H1 (cell line): ENCODE measurements at regions not wholly inside any gene's neighbourhood (a gene's known extent, or its start where the extent isn't known, plus 50 kb on each side); places are given as distances from the start of the nearest gene placed in this dataset.

Experiments used
- BRCA1 ChIP-seq: IDR thresholded peaks from 2 replicates; pipeline ENCODE4 v1.6.1; 2012; ENCODE audit warnings: low read depth, low read length, improper control_type of control experiment
- CEBPB ChIP-seq: IDR thresholded peaks from 2 replicates; pipeline ENCODE4 v1.6.1; 2012; ENCODE audit warnings: low read depth, low read length
- CREB1 ChIP-seq: IDR thresholded peaks from 2 replicates; pipeline ENCODE4 v1.6.1; 2012; ENCODE audit warnings: inconsistent platforms
- NRF1 ChIP-seq: IDR thresholded peaks from 2 replicates; pipeline ENCODE4 v1.6.1; 2011; ENCODE audit warnings: mild to moderate bottlenecking, low read depth, low read length, improper control_type of control experiment
- POLR2A ChIP-seq, 2 experiments: IDR thresholded peaks; 1 replicate in 1 of 2; 2 replicates in 1 of 2; pipeline ENCODE4 v1.6.1; 2011; ENCODE audit warnings: low read depth in 2 of 2, low read length in 2 of 2, mild to moderate bottlenecking in 2 of 2; ENCODE audit errors: control extremely low read depth in 1 of 2
- SUZ12 ChIP-seq: fragments of 200-600 bp; sonication (generic); IDR thresholded peaks from 2 replicates; pipeline ENCODE4 v1.6.1; 2012; ENCODE audit warnings: mild to moderate bottlenecking, inconsistent platforms, low read length, moderate library complexity, mixed read lengths
- ZNF274 ChIP-seq: IDR thresholded peaks from 2 replicates; pipeline ENCODE4 v1.7.0; 2012; ENCODE audit warnings: low read length, borderline replicate concordance; ENCODE audit errors: extremely low read depth
- TF ChIP-seq, protein P1 (sequence below), 3 experiments: IDR thresholded peaks; 1 replicate in 2 of 3; 2 replicates in 1 of 3; pipeline versions ENCODE4 v1.5.1 to v1.6.1; 2011; ENCODE audit warnings: low read length in 3 of 3, mild to moderate bottlenecking in 3 of 3, inconsistent platforms in 2 of 3, low read depth in 1 of 3, moderate library complexity in 1 of 3; ENCODE audit not compliant: insufficient read depth in 1 of 3; ENCODE audit errors: control extremely low read depth in 1 of 3
- TF ChIP-seq, protein P2 (sequence below): IDR thresholded peaks from 2 replicates; pipeline ENCODE4 v1.6.1; 2012; ENCODE audit warnings: inconsistent platforms
- TF ChIP-seq, protein P3 (sequence below): IDR thresholded peaks from 2 replicates; pipeline ENCODE4 v1.6.1; 2011; ENCODE audit warnings: low read depth, mild to moderate bottlenecking, low read length; ENCODE audit not compliant: insufficient read depth
- TF ChIP-seq, protein P4 (sequence below): IDR thresholded peaks from 2 replicates; pipeline ENCODE4 v1.6.1; 2012; ENCODE audit warnings: low read length, inconsistent platforms

DNA sequence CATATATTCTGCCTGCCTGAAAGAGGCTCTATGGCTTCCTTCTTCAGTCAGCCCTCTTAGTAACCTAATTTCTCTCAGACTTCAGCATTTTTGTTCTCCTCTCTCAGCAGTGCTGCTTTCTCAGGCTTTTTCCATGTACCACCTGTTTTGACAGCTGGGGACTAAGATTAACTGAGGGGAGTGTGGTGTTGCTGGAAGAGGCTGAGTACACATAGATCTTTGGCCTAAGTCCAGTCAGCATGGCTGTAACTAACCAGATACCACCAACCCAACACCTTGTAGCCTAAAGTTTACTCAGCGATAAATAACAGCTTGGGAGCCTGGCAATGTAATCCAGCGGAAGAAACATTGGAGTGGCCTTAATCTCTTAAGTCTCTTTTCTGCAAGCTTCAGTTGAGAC lies 85.5 kb downstream of the RTL3 start:
- TF ChIP-seq NRF1 = no peak
- TF ChIP-seq, protein P1, sequence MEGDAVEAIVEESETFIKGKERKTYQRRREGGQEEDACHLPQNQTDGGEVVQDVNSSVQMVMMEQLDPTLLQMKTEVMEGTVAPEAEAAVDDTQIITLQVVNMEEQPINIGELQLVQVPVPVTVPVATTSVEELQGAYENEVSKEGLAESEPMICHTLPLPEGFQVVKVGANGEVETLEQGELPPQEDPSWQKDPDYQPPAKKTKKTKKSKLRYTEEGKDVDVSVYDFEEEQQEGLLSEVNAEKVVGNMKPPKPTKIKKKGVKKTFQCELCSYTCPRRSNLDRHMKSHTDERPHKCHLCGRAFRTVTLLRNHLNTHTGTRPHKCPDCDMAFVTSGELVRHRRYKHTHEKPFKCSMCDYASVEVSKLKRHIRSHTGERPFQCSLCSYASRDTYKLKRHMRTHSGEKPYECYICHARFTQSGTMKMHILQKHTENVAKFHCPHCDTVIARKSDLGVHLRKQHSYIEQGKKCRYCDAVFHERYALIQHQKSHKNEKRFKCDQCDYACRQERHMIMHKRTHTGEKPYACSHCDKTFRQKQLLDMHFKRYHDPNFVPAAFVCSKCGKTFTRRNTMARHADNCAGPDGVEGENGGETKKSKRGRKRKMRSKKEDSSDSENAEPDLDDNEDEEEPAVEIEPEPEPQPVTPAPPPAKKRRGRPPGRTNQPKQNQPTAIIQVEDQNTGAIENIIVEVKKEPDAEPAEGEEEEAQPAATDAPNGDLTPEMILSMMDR (IDR thresholded peaks at IDR 0.05; ENCODE audit: control extremely low read depth in 1 of 3, insufficient read depth in 1 of 3, low read depth in 1 of 3, low read length in 3 of 3) = no peak
- no peak for TF ChIP-seq CEBPB
- TF ChIP-seq SUZ12 = no peak
- no peak for TF ChIP-seq ZNF274
- TF ChIP-seq POLR2A (IDR thresholded peaks at IDR 0.05; ENCODE audit: control extremely low read depth in 1 of 2, low read depth in 2 of 2, low read length in 2 of 2) = no peak
- TF ChIP-seq, protein P2, sequence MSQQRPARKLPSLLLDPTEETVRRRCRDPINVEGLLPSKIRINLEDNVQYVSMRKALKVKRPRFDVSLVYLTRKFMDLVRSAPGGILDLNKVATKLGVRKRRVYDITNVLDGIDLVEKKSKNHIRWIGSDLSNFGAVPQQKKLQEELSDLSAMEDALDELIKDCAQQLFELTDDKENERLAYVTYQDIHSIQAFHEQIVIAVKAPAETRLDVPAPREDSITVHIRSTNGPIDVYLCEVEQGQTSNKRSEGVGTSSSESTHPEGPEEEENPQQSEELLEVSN = no peak
- TF ChIP-seq BRCA1 = no peak
- TF ChIP-seq, protein P3, sequence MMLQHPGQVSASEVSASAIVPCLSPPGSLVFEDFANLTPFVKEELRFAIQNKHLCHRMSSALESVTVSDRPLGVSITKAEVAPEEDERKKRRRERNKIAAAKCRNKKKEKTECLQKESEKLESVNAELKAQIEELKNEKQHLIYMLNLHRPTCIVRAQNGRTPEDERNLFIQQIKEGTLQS = no peak
- TF ChIP-seq CREB1 = no peak
- TF ChIP-seq, protein P4, sequence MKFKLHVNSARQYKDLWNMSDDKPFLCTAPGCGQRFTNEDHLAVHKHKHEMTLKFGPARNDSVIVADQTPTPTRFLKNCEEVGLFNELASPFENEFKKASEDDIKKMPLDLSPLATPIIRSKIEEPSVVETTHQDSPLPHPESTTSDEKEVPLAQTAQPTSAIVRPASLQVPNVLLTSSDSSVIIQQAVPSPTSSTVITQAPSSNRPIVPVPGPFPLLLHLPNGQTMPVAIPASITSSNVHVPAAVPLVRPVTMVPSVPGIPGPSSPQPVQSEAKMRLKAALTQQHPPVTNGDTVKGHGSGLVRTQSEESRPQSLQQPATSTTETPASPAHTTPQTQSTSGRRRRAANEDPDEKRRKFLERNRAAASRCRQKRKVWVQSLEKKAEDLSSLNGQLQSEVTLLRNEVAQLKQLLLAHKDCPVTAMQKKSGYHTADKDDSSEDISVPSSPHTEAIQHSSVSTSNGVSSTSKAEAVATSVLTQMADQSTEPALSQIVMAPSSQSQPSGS = no peak
